ENCODE measurements at regions not wholly inside any gene's neighbourhood (a gene's known extent, or its start where the extent isn't known, plus 50 kb on each side); places are given as distances from the start of the nearest gene placed in this dataset.
"Not testable (repeated sequence)": the region's sequence is repeated elsewhere in the genome, so short reads cannot be mapped to it uniquely, and the experiment has no call there.

DNA sequence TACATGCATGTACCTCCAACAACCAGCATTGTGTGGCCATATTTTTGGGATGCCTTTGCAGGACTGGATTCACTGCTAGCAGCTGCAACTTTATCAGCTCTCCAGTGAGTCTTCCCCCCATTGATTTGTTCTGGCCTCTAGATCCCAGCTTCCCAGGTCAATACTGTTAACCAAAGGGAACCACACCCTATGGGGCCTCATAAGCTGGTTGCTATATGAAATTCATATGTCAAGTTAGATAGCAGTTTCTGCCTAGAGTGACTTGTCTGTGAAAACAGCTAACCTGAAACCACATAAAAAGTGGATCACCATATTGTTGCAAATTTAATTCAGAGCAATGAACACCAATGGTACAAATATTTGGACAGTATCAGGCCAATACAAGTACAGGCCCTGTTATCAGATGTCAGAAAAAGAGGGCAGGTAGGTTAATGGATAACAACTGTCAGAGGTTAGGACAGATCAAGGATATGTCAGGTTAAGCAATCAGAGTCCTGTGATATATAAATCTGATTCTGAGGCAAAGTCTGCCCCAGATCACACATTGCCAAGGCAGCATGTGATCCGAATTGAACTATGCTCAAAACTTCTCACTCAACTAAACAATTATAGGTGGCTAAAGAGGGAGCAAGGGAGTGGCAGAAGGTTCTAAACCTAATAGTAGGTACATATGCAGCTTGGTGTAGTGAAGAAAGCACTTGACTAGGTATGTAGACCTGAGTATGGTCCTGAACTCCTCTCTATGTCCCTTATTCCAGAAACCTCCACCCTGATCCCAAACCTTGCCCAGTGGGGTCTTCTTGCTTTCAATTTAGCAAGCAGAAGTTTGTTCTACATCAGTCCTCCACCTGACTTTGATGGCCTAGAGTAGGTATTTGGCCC, 94.7 kb upstream of the FOXN2 start:
- DNase-seq (ENCODE audit: low read depth in 3 of 3) = no peak

DNA sequence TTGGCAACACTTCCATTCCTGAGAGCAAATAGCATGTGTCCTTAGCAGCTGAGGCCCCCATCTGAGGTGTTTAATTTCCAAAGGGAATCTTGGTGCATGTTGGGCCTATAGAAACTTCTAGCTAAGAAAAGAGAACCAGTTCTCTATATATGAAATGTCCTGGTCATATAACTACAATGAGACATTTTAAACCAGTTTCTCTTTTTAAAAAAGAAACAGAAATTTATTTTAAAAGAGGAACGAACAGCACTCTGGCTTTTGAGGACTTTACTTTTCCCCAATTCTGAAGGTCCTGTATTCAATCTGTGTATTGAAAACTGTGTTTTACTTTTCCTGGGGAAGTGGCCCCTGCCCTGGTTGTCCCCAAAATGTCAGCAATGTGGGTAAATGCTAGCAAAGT, 94.0 kb upstream of the FOXN2 start:
- no peak for DNase-seq (ENCODE audit: low read depth in 3 of 3)

GRCh38 chr2:48221846-48222516, 92.5 kb upstream of the FOXN2 start:
- DNase-seq (ENCODE audit: low read depth in 3 of 3) = no peak

DNA sequence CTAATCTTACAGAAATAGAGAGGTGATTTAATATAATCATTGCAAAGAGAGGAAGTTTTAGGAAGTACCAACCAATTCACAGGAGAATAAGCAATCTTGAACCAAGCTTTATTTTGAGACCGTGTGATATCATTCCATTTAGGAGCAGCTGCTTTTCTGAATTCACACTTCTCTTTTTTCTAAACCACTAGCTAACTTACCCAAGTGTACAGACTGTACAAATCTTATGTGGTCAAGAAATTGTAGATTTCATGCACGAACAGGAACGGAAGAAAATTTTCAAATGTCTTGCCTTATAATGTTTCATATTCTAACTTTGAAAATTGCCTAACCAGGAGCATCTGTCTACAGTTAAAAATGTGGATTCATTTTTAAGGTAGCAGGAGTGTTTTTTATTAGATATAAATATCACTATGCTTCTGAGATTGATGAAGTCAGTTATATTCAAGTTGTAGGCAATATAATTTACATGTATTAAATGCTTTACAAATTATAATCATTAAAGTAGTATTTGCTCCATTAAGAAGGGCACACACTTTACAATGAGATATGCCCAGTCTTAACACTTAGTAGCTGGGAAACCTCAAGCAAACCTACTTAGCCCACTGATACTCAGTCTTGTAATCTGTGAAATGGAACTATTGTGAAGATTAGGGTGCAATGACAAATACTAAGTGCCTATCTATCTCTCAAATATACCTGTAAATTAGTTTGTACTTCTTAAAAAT, 86.7 kb upstream of the FOXN2 start:
- no peak for DNase-seq (ENCODE audit: low read depth in 3 of 3)

DNA sequence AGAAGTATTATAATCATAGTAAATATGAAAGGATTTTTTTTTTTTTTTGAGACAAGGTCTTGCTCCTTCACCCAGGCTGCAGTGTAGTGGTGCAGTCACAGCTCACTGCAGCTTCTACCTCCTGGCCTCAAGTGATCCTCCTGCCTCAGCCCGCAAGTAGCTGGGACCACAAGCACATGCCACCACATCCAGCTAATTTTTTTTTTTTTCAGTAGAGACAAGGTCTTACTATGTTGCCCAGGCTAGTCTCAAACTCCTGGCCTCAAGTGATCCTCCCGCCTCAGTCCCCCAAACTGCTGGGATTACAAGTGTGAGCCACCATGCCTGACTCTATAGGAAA, 86.2 kb upstream of the FOXN2 start:
- DNase-seq (ENCODE audit: low read depth in 3 of 3) = no peak

DNA sequence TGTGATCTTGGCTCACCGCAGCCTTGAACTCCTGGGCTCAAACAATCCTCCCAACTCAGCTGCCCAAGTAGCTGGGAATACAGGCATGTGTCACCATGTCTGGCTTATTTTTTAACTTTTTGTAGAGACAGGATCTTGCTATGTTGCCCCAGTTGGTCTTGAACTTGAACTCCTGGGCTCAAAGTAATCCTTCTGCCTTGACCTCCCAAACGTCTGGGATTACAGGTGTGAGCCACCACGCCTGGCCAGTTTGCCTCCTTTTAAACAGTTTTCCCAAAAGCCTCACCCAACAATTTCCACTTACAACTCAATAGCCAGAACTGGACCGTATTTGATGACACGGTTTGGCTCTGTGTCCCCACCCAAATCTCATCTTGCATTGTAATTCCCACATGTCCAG, 85.4 kb upstream of the FOXN2 start:
- no peak for DNase-seq (ENCODE audit: low read depth in 3 of 3)

- no peak for DNase-seq (ENCODE audit: low read depth in 3 of 3)
Measured at GRCh38 chr2:48230834-48231233, 83.6 kb upstream of the FOXN2 start.

- no peak for DNase-seq (ENCODE audit: low read depth in 3 of 3)
Measured at GRCh38 chr2:48232351-48232750, 82.1 kb upstream of the FOXN2 start.

DNA sequence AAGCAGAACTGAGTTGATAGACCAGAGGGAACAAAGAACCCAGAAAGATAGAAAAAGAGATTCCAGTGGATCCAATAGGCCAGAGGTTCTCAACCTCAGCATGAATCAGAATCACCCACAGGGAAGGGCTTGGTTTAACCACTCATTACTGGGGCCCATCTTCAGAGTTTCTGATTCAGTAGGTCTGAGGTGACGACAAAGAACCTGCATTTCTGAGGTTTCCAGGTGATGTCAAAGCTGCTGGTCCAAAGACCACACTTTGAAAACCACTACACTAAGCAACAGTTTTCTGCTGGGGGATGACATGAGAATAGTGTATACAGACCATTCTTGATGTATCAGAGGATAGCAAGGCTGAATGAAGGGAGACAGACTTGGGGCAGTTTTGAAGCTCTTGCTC, 81.5 kb upstream of the FOXN2 start:
- no peak for DNase-seq (ENCODE audit: low read depth in 3 of 3)

DNA sequence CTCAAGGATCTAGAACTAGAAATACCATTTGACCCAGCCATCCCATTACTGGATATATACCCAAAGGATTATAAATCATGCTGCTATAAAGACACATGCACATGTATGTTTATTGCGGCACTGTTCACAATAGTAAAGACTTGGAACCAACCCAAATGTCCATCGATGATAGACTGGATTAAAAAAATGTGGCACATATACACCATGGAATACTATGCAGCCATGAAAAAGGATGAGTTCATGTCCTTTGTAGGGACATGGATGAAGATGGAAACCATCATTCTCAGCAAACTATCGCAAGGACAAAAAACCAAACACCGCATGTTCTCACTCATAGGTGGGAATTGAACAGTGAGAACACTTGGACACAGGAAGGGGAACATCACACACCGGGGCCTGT, 80.7 kb upstream of the FOXN2 start:
- not testable (repeated sequence) for DNase-seq (ENCODE audit: low read depth in 3 of 3)

DNA sequence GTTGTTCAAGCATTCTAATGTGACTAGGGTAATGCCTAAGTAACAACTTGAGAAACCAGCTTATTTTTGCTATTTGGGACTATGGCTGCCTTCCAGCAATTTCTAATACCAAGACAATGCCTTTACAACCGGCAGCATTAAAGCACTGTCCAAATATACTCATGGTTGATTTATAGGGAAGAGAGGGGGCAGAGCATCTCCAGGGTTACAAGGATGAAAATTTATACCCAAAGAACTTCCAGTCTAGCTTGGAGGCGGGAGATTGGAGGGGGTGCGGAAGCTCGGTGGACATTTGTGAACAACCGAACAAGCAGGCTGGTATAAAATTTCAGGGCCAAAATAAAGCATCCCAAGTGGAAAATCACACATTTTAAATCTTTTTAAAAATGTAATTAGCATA, 79.4 kb upstream of the FOXN2 start:
- DNase-seq (ENCODE audit: low read depth in 3 of 3) = no peak

- DNase-seq (ENCODE audit: low read depth in 3 of 3) = no peak
Measured at GRCh38 chr2:48238381-48238780, 76.1 kb upstream of the FOXN2 start.

GRCh38 chr2:48240912-48241311, 73.6 kb upstream of the FOXN2 start:
- DNase-seq (ENCODE audit: low read depth in 3 of 3) = no peak

DNA sequence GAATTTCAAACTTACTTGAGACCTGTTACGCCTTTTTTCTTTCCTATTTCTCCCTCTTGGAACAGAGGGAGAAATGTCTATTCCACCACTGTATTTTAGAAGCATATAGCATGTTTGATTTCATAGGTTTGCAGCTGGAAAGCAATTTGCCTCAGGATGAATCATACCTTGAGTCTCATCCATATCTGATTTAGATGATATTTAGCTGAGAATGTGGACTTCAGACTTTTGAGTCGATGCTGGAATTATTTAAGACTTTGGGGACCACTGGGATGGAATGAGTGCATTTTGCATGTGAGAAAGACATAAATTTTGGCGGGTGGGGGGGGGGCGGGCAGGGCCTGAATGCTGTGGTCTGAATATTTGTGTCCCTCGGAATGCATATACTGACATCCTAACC, 67.3 kb upstream of the FOXN2 start:
- no peak for DNase-seq (ENCODE audit: low read depth in 3 of 3)

- DNase-seq (ENCODE audit: low read depth in 3 of 3) = no peak
Measured at GRCh38 chr2:48248251-48248933, 66.1 kb upstream of the FOXN2 start.

GRCh38 chr2:48249025-48249424, 65.5 kb upstream of the FOXN2 start:
- DNase-seq (ENCODE audit: low read depth in 3 of 3) = no peak

DNA sequence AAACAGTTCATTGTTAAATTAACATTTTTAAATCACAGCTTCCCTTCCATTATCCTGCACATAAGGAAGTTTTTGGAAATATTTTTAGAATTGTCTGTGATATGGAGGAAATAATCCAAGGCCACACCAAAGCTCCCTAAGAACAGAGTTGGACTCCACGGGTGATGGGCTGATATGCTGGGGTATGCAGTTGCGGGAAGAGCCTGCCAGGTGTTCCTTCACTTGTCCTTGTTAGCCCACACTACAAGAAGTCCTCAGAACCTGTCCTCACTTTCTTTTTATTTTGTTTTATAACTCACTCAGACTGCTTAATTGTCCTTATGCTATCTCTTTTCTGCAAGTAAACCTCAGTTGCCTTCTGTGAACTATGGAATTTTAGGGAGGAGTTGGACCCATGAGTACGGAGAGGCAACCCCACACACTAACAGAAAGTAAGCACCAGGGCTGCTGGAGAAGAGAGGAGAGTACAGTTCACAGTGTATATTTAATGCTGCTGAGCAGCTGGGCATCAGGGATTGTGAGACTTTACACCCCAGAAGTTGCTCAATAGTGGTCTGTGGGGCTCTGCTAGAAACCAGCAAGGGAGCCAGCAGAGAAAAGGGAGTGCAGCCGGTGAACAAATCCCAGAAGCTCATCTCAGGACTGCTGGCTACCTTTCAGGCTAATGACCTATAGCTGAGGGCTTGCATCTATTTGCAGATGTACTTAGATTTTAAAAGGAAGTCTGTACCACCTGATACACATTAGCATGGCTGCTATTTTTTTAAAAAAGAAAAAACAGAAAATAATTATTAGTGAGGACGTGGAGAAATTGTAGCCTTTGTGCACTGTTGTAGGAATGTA, 64.6 kb upstream of the FOXN2 start:
- no peak for DNase-seq (ENCODE audit: low read depth in 3 of 3)

DNA sequence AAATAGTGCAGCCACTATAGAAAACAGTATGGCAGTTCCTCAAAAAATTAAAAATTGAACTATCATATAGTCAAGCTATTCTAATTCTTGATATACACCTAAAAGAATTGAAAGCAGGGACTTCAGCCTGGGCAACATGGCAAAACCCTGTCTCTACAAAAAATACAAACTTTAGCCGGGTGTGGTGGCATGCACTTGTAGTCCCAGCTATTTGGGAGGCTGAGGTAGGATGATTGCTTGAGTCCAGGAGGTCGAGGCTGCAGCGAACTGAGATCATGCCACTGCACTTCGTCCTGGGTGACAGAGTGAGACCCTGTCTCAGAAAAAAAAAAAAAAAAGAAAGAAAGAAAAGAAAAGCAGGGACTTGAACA, 64.0 kb upstream of the FOXN2 start:
- DNase-seq (ENCODE audit: low read depth in 3 of 3) = no peak

DNA sequence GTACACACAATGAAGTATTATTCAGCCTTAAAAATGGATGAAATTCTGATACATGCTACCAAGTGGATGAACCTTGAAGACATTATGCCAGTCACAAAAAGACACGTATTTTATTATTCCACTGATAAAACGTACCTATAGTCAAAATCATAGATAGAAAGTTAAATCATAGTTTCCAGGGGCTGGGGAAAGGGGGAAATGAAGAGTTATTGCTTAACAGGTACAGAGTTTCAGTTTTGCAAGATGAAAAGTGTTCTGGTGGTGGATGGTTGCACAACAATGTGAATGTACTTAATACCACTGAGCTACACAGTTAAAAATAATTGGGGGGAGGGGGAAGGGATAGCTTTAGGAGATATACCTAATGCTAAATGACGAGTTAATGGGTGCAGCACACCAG, 63.5 kb upstream of the FOXN2 start:
- no peak for DNase-seq (ENCODE audit: low read depth in 3 of 3)

DNA sequence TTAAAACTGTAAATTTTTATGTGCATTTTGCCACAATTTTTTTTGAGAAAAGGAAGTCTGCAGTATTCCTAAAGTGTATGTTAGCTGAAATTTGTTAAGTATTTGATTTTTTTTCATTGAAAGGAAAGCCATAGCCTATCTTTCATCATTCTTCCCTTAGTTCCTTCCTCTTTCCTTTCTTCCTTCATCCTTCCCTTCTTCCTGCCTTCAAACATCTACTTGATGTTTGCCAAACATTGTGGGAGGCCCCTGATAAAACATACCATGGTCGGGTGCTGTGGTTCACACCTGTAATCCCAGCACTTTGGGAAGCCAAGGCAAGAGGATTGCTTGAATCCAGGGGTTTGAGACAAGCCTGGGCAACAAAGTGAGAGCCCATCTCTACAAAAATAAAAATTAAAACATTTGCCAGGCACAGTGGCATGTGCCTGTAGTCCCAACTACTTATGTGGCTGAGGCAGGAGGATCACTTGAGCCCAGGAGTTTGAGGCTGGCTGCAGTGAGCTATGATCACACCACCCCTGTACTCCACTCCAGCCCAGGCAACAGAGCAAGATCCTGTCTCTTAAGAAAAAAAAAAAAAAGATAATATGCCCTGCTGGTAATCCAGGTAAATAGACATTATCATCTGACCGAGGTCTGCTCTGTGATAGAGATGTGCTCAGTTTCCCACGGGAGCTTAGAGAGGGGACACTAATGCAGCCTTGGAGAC, 62.9 kb upstream of the FOXN2 start:
- no peak for DNase-seq (ENCODE audit: low read depth in 3 of 3)

DNA sequence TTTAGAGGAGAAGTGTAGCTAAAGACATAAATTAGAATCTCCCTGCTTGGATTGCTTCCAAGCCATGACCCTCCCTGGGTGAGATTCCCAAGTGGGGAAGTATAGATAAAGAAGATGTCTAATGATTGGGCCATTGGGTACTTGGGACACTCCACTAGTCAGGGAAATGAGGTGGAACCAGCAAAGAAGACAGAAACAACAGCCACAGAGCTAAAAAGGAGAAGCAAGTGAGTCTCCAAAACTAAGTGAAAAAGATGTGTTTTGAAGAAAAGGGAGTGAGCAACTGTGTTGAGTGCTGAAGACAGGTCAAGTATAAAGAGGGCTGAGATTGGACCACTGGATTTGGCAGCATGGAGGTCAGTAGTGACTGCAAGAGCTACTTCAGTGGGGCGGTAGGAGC, 61.2 kb upstream of the FOXN2 start:
- no peak for DNase-seq (ENCODE audit: low read depth in 3 of 3)

All from stimulated activated CD4-positive, alpha-beta T cell treated with anti-CD3 and anti-CD28 coated beads, TNF-alpha, amount 100 ng/mL, for 24 hours (primary cell).